ENCODE measurements at regions not wholly inside any gene's neighbourhood (a gene's known extent, or its start where the extent isn't known, plus 50 kb on each side); places are given as distances from the start of the nearest gene placed in this dataset.
"Not testable (repeated sequence)": the region's sequence is repeated elsewhere in the genome, so short reads cannot be mapped to it uniquely, and the experiment has no call there.

- peaks cover 6 to 11% (median 8%) of the 10 kb centered on the region in 3 donors for H3K4me1 Mint-ChIP-seq
- H3K9me3 Mint-ChIP-seq, result not testable (repeated sequence)
Measured at GRCh38 chr2:111423184-111423583, 302.5 kb downstream of the BCL2L11 start.

GRCh38 chr2:111424176-111424575, 303.5 kb downstream of the BCL2L11 start:
- H3K36me3 Mint-ChIP-seq, H3K27ac Mint-ChIP-seq, H3K4me3 Mint-ChIP-seq, H3K27me3 Mint-ChIP-seq, H3K9me3 Mint-ChIP-seq: not testable (repeated sequence)
- peaks cover 11 to 17% (median 11%) of the 10 kb centered on the region in 3 donors for H3K4me1 Mint-ChIP-seq

More at GRCh38 chr2:111423184-111423583, 302.5 kb downstream of the BCL2L11 start:
- H3K27ac Mint-ChIP-seq, H3K27me3 Mint-ChIP-seq, H3K36me3 Mint-ChIP-seq, H3K4me3 Mint-ChIP-seq: not testable (repeated sequence)

DNA sequence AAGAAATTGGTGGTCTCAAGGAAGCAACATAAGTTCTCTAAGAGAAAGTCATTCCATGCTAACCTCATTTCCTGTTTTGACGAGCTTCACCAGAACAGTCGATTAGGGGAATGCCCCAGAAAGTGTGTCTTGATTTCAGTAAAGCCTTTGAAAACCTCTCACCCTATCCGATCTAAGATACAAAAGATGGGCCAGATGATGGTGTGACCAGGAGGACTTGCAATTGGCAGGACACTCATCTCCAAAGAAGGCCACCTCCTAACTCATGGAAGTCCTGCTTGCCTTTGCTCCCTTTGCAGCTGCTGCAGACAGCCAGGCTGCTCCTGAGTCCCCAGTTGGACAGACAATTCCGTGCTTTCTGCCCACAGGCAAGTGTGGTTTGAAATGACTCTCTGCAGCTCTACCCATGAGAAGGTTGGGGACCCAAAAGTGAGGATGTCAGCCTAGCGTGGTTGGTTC, 304.2 kb downstream of the BCL2L11 start:
- not testable (repeated sequence) for H3K27me3 Mint-ChIP-seq, H3K36me3 Mint-ChIP-seq, H3K27ac Mint-ChIP-seq, H3K4me3 Mint-ChIP-seq, H3K9me3 Mint-ChIP-seq
- H3K4me1 Mint-ChIP-seq, result peaks cover 13 to 17% (median 14%) of the 10 kb centered on the region in 3 donors

DNA sequence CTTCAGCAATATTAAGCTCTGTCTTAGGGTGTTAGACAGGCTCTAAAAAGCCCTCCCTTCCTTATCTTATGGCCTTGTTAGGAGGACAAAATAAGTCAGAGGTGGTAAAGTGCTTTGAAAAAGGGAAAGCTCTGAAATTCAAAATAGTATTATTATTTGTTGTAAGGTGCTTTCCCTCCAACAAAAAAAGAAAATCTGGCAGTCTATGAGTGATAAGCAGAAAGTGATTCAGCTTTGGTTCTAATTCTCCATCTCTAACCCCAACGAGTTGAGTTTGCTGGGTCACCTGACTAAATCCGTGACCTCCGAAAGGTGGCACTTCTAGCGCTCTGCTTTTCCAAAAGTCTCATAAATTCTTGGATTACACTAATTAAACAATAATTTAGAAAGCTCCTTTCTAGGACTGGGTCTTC, 305.1 kb downstream of the BCL2L11 start:
- not testable (repeated sequence) for H3K36me3 Mint-ChIP-seq, H3K27me3 Mint-ChIP-seq, H3K27ac Mint-ChIP-seq, H3K9me3 Mint-ChIP-seq
- Mint-ChIP-seq H3K4me1 (peaks cover 14 to 17% (median 14%) of the 10 kb centered on the region in 3 donors), H3K4me3 (peak overlapping the region in 1 of 4 donors; percentile 28)

DNA sequence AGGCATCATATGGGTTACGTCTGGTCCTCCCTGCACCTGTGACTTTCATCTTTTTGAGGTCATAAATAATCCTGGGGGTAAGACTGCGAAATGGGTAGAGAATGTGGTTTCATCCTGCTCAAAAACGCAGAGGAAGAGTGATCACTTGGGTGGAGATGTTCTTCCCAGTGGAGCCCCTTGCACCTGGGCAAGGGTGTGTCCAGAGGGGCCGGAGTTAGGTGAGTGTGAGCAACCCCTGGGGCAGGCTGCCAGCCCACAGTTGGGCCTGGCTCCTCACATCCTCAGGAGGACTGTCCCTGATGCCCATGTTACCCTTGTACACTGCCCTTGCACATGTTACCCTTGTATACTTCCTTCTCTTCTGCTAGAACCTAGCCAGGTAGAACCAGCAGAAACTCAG, 306.6 kb downstream of the BCL2L11 start:
- H3K4me1 Mint-ChIP-seq, result peaks cover 21 to 23% (median 22%) of the 10 kb centered on the region in 3 donors
- H3K9me3 Mint-ChIP-seq, H3K27me3 Mint-ChIP-seq, H3K36me3 Mint-ChIP-seq, H3K4me3 Mint-ChIP-seq: not testable (repeated sequence)
- H3K27ac Mint-ChIP-seq, result peak overlapping the region in 1 of 3 donors; percentile 44

GRCh38 chr2:111428915-111429314, 308.2 kb downstream of the BCL2L11 start:
- not testable (repeated sequence) for H3K36me3 Mint-ChIP-seq, H3K27me3 Mint-ChIP-seq, H3K9me3 Mint-ChIP-seq
- Mint-ChIP-seq H3K27ac (peak overlapping the region; percentile 59 to 88 (median 82)), H3K4me3 (peak overlapping the region in 3 of 4 donors; percentile 61 to 85 (median 84)), H3K4me1 (peaks cover 24 to 26% (median 25%) of the 10 kb centered on the region in 3 donors)

DNA sequence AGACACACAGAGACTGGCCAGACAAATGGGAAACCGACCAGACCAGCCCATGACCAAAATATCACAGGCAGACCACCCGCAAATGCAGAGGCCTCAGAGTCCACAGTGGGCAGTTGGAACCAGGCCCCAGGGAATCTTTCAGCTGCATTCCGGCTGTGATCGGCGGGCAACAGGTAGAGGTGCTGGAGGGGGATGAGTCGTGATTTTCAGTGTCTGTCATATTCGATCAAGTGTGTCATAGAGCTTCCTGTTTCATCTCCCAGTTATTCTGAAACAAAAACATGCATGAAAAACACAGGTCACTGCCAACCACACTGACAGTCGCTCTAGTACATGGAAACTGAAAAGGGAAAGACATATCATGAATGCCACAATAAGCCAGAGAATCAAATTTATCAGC, 308.6 kb downstream of the BCL2L11 start:
- not testable (repeated sequence) for H3K9me3 Mint-ChIP-seq, H3K36me3 Mint-ChIP-seq, H3K27me3 Mint-ChIP-seq
- Mint-ChIP-seq H3K4me1 (peaks cover 24 to 26% (median 25%) of the 10 kb centered on the region in 3 donors), H3K4me3 (peak overlapping the region in 3 of 4 donors; percentile 61 to 85 (median 84)), H3K27ac (peak overlapping the region; percentile 59 to 88 (median 82))

DNA sequence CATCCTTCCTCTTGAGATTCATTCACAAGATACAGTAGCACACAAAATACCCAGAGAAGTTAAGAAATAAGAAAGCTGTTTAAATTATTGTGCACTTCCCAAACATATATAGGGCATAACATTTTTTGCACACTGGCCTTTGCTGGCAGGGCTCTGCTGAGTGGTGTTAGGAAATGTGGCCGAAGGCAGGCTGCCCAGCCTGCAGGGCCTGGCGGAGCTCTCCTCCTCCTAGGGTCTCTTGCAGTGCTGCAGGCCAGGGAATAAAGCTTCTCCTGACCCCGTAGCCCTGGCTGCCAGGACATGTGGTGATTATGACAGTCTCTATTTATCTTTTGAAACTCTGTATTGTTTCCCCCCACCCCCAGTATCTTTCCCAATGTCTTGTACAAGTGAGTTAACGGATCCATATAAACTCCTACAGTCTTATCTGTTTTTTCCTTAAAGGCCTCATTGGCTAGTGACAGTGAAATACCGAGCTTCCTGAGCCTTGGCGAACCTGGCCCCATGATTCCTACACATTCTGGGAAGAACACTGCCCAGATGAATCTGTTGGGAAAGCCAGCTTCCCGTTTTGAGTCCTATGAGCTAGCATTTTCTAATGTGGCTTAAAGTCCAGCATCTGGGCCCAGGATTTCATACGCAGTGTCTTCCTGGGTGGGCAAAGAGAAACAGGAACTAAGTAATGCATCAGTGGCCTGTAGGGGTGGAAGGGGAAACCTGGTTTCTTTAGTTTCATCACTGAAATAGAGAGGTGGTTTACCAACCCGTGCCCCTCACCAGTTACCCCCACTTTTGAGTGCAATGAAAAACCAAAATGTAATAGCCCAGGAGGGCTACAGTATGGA, 310.3 kb downstream of the BCL2L11 start:
- not testable (repeated sequence) for H3K36me3 Mint-ChIP-seq, H3K9me3 Mint-ChIP-seq, H3K27me3 Mint-ChIP-seq
- Mint-ChIP-seq H3K4me3 (peak overlapping the region in 3 of 4 donors; percentile 82 to 89 (median 85)), H3K27ac (peak overlapping the region; percentile 87 to 93 (median 88)), H3K4me1 (peaks cover 20 to 25% (median 23%) of the 10 kb centered on the region in 3 donors)

DNA sequence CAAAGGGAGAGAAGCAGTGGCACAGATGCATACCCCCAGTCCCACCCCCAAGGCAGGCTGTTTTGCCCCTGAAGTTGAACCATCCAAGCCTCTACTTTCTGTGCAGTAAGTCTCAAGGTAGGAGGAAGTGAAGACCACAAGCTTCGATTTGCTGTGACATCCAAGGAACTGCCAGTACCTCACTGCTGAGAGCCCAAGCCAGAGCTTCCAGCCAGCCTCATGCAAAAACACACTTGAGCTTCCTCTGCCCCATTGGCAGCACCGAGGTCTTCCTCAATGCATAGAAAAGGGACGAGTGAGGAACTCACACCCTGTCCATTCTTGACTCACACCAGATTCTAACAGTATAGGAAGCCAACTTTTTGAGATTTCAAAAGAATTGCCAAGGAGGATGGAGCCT, 311.7 kb downstream of the BCL2L11 start:
- H3K4me3 Mint-ChIP-seq, result peak overlapping the region in 3 of 4 donors; percentile 28 to 82 (median 69)
- not testable (repeated sequence) for H3K9me3 Mint-ChIP-seq, H3K36me3 Mint-ChIP-seq, H3K27me3 Mint-ChIP-seq
- peaks cover 16 to 21% (median 19%) of the 10 kb centered on the region in 3 donors for H3K4me1 Mint-ChIP-seq
- H3K27ac Mint-ChIP-seq, result peak overlapping the region; percentile 67 to 90 (median 76)

GRCh38 chr2:111432916-111433499, 312.3 kb downstream of the BCL2L11 start:
- not testable (repeated sequence) for H3K4me3 Mint-ChIP-seq, H3K36me3 Mint-ChIP-seq, H3K27me3 Mint-ChIP-seq, H3K9me3 Mint-ChIP-seq
- H3K27ac Mint-ChIP-seq, result peak overlapping the region in 1 of 3 donors; percentile 90
- peaks cover 14 to 20% (median 18%) of the 10 kb centered on the region in 3 donors for H3K4me1 Mint-ChIP-seq

- H3K27me3 Mint-ChIP-seq, H3K9me3 Mint-ChIP-seq, H3K27ac Mint-ChIP-seq, H3K36me3 Mint-ChIP-seq: not testable (repeated sequence)
- Mint-ChIP-seq H3K4me1 (peaks cover 10 to 14% (median 14%) of the 10 kb centered on the region in 3 donors), H3K4me3 (peak overlapping the region in 1 of 4 donors; percentile 37)
Measured at GRCh38 chr2:111433892-111434607, 313.3 kb downstream of the BCL2L11 start.

DNA sequence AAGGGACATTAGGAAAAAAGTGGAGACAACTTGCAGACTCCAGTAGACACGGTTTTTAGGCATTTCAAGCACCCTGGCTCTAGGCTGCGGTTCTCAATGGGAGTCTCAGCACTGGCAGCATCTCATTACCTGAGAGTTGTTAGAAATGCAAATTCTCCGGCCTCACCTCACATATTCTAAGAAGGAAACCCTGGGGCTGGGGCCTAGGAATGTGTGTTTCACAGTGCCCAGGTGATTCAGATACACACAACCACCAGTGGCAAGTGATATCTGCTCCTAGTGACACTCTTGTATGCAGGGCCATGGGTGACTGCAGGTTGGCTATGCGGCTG, 313.9 kb downstream of the BCL2L11 start:
- H3K27me3 Mint-ChIP-seq, H3K4me3 Mint-ChIP-seq, H3K27ac Mint-ChIP-seq, H3K9me3 Mint-ChIP-seq, H3K36me3 Mint-ChIP-seq: not testable (repeated sequence)
- peaks cover 9 to 11% (median 11%) of the 10 kb centered on the region in 3 donors for H3K4me1 Mint-ChIP-seq

- H3K9me3 Mint-ChIP-seq, H3K27me3 Mint-ChIP-seq, H3K27ac Mint-ChIP-seq, H3K36me3 Mint-ChIP-seq: not testable (repeated sequence)
- peak overlapping the region in 1 of 4 donors; percentile 70 for H3K4me3 Mint-ChIP-seq
- H3K4me1 Mint-ChIP-seq, result peaks cover 9 to 11% (median 11%) of the 10 kb centered on the region in 3 donors
Measured at GRCh38 chr2:111435553-111436310, 315.0 kb downstream of the BCL2L11 start.

GRCh38 chr2:111436411-111436810, 315.7 kb downstream of the BCL2L11 start:
- H3K4me1 Mint-ChIP-seq, H3K27me3 Mint-ChIP-seq, H3K36me3 Mint-ChIP-seq, H3K9me3 Mint-ChIP-seq, H3K4me3 Mint-ChIP-seq, H3K27ac Mint-ChIP-seq: not testable (repeated sequence)

All from IgD-negative memory B cell (primary cell).